Right cardiac atrium (tissue), 5 donors: ENCODE measurements at regions not wholly inside any gene's neighbourhood (a gene's known extent, or its start where the extent isn't known, plus 50 kb on each side); places are given as distances from the start of the nearest gene placed in this dataset.
"Not testable (repeated sequence)": the region's sequence is repeated elsewhere in the genome, so short reads cannot be mapped to it uniquely, and the experiment has no call there.

Source experiments
- ATAC-seq, 2 donors: fragments of 200-7000 bp; cut with Tn5 transposase; one replicate each; pipeline versions ENCODE4 v1.8.0 to v1.9.1; 2020; ENCODE audit warnings: moderate library complexity in 2 of 2, mild to moderate bottlenecking in 1 of 2
- DNase-seq, 3 donors: peaks; one replicate each; pipeline ENCODE4 v3.0.0-alpha.2; 2020
- H3K27ac ChIP-seq: one replicate; pipeline ENCODE4 v1.5.1; 2013; ENCODE audit warnings: mild to moderate bottlenecking, low read length, control low read depth, moderate library complexity
- H3K27me3 ChIP-seq: one replicate; pipeline ENCODE4 v1.6.1; 2013; ENCODE audit not compliant: control insufficient read depth, insufficient read depth
- H3K4me1 ChIP-seq: one replicate; pipeline ENCODE4 v1.6.1; 2013; ENCODE audit warnings: low read length; ENCODE audit not compliant: control insufficient read depth, insufficient read depth
- H3K4me3 ChIP-seq: one replicate; pipeline ENCODE4 v1.5.1; 2013; ENCODE audit warnings: low read length, control low read depth
- H3K9me3 ChIP-seq: one replicate; pipeline ENCODE4 v1.6.1; 2013; ENCODE audit warnings: low read length; ENCODE audit not compliant: control insufficient read depth
- WGBS: extraction: QIAGEN DNeasy Blood & Tissue Kit; methylation state at CpG from one replicate; pipeline ENCODE4 v1.1.7; 2013; 5-methylcytosine and 5-hydroxymethylcytosine counted together
- intact Hi-C, 4 donors: fragments of 100-400 bp; cut with DNase I; formaldehyde crosslinking; loops; one replicate each; pipeline versions ENCODE4 v1.11.0 to v1.14.0; 2022 to 2023
- donor health status: healthy with polysubstance abuse.
- donor health status: DM: no; HTN: yes; CAD: no.
- donor health status: DM: no; HTN: no; CAD: no.
- donor health status: DM: no; HTN: yes; CAD: no; lungs with severe emphysema.
- donor health status: DM: yes; HTN: yes; CAD: no.

DNA sequence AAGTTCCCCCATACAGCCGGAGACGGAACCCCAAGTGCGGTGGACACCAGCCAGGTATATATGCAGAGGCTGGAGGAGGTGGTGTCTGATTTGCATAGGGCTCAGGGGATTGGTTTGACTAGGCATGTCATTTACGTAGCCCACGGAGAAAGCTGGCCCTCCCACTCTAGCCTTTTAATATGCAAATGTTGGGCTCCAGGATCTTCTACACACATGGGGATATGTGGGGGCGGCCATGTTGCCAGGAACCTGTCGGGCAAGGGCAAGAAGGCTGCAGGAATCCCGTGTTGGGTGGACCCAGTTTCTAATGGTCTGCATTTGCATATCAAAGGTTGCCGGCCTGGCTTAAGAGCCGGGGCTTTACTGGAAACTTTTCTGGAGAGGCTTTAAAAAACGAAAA is 57.4 kb downstream of the FTHL17 start:
- ATAC-seq, H3K4me3 ChIP-seq, intact Hi-C loops, H3K27me3 ChIP-seq, H3K4me1 ChIP-seq, H3K27ac ChIP-seq, H3K9me3 ChIP-seq: not testable (repeated sequence)
- 93% methylated on average over 11 of the region's 11 CpGs for WGBS
- DNase-seq: peak in 1 of 3 donors; percentile 34

- Histone ChIP-seq H3K4me3 (no peak overlapping the region), H3K4me1 (no peaks in the 10 kb centered on the region), H3K9me3 (no peaks in the 10 kb centered on the region), H3K27ac (no peak overlapping the region), H3K27me3 (no peaks in the 10 kb centered on the region)
- WGBS: 72% methylated on average over 6 of the region's 6 CpGs
- DNase-seq (no peak), ATAC-seq (no peak)
- intact Hi-C loops: no loop called here
Observed at GRCh38 chrX:31012509-31013025, 59.3 kb downstream of the FTHL17 start.

DNA sequence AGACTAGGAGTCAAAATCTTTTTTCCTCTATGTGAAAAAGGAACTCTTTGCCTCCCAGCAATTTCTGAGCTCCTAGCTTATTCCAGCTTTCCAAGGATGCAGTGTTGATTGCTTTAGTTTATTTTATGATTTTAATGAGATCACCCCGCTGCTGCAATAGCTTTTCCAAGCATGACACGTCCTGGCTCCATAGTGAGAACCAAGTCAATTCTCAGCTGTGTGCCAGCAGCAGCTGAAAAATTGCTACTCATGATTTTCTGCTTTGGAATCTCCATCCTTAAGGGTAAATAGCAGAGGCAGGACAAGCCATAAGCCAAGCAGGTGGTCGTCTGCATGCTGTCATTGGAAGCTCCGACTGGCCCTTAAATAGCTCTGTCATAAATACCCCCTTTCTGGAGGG is 64.5 kb downstream of the FTHL17 start:
- ATAC-seq (no peak), DNase-seq (no peak)
- H3K27ac ChIP-seq: no peak overlapping the region
- WGBS: 52% methylated on average over 4 of the region's 4 CpGs
- H3K9me3 ChIP-seq: no peaks in the 10 kb centered on the region
- intact Hi-C loops: no loop called here
- no peak overlapping the region for H3K4me3 ChIP-seq
- H3K27me3 ChIP-seq: no peaks in the 10 kb centered on the region
- no peaks in the 10 kb centered on the region for H3K4me1 ChIP-seq

GRCh38 chrX:31006027-31006426 is 65.8 kb downstream of the FTHL17 start:
- Histone ChIP-seq H3K4me1 (no peaks in the 10 kb centered on the region), H3K27me3 (no peaks in the 10 kb centered on the region), H3K27ac (no peak overlapping the region), H3K9me3 (no peaks in the 10 kb centered on the region), H3K4me3 (no peak overlapping the region)
- DNase-seq (no peak), ATAC-seq (no peak)
- WGBS: 86% methylated on average over 2 of the region's 2 CpGs
- intact Hi-C loops: no loop called here

GRCh38 chrX:30997411-30997810 is 74.4 kb downstream of the FTHL17 start:
- no peak overlapping the region for H3K4me3 ChIP-seq
- intact Hi-C loops: no loop called here
- no peaks in the 10 kb centered on the region for H3K4me1 ChIP-seq
- no peaks in the 10 kb centered on the region for H3K27me3 ChIP-seq
- whole genome bisulfite sequencing: 40% methylated on average over 6 of the region's 6 CpGs
- DNase-seq (no peak), ATAC-seq (no peak)
- H3K9me3 ChIP-seq: no peaks in the 10 kb centered on the region
- H3K27ac ChIP-seq: no peak overlapping the region

- ATAC-seq (no peak), DNase-seq (no peak)
- H3K4me3 ChIP-seq: no peak overlapping the region
- no peaks in the 10 kb centered on the region for H3K9me3 ChIP-seq
- WGBS: 97% methylated on average over 3 of the region's 3 CpGs
- intact Hi-C loops: no loop called here
- H3K27me3 ChIP-seq: no peaks in the 10 kb centered on the region
- H3K27ac ChIP-seq: no peak overlapping the region
- H3K4me1 ChIP-seq: no peaks in the 10 kb centered on the region
Observed at GRCh38 chrX:30995705-30996104, 76.1 kb downstream of the FTHL17 start.

DNA sequence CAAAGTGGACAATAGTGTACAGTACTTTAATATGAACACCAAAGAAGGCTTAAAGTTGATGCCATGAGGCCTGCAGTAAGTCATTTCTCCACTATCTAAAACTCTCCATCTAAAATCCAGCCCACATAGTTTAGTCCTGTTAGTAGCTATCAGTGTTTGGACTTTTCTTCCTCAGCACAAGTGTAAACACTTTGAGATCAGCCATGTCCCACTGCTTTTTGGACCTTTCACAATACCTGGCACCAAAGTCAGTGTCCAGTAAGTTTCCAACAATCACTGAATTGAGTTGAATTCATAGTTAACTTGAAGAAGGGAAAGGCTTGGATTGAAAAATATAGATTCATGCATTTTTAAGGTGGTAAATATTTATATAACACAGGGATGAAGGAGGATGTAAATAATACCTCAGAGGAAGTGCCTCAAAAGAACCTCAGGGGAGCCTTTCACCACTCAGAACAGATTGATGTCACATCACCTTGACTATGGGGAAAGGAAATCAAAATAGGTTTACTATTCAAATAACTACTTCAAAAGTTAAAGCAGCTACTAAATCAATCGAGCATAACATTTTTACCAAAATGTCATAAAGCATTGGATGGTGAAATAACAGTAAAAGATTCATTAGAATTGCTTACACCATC is 76.7 kb downstream of the FTHL17 start:
- intact Hi-C loops: no loop called here
- Histone ChIP-seq H3K27me3 (no peaks in the 10 kb centered on the region), H3K9me3 (no peaks in the 10 kb centered on the region), H3K27ac (no peak overlapping the region), H3K4me1 (no peaks in the 10 kb centered on the region), H3K4me3 (no peak overlapping the region)
- ATAC-seq (no peak), DNase-seq (no peak)
- 77% methylated on average over 1 of the region's 1 CpG for WGBS

- H3K9me3 ChIP-seq, H3K27ac ChIP-seq, intact Hi-C loops, ATAC-seq, DNase-seq, H3K27me3 ChIP-seq, H3K4me1 ChIP-seq, H3K4me3 ChIP-seq: not testable (repeated sequence)
- WGBS: 97% methylated on average over 1 of the region's 1 CpG
Observed at GRCh38 chrX:30994018-30994417, 77.8 kb downstream of the FTHL17 start.

- H3K27ac ChIP-seq: no peak overlapping the region
- DNase-seq (no peak), ATAC-seq (no peak)
- no peak overlapping the region for H3K4me3 ChIP-seq
- no peaks in the 10 kb centered on the region for H3K4me1 ChIP-seq
- H3K9me3 ChIP-seq: no peaks in the 10 kb centered on the region
- H3K27me3 ChIP-seq: no peaks in the 10 kb centered on the region
- 11% methylated on average over 4 of the region's 4 CpGs for WGBS
- intact Hi-C loops: no loop called here
Observed at GRCh38 chrX:30992381-30992904, 79.4 kb downstream of the FTHL17 start.

GRCh38 chrX:30990361-30990760 is 81.5 kb downstream of the FTHL17 start:
- no peak overlapping the region for H3K27ac ChIP-seq
- ATAC-seq (no peak), DNase-seq (no peak)
- H3K27me3 ChIP-seq: no peaks in the 10 kb centered on the region
- H3K9me3 ChIP-seq: no peaks in the 10 kb centered on the region
- intact Hi-C loops: no loop called here
- WGBS: 78% methylated on average over 2 of the region's 2 CpGs
- no peaks in the 10 kb centered on the region for H3K4me1 ChIP-seq
- no peak overlapping the region for H3K4me3 ChIP-seq

GRCh38 chrX:30982467-30982866 is 89.4 kb downstream of the FTHL17 start:
- 92% methylated on average over 3 of the region's 3 CpGs for whole genome bisulfite sequencing
- no peak overlapping the region for H3K4me3 ChIP-seq
- no peaks in the 10 kb centered on the region for H3K9me3 ChIP-seq
- ATAC-seq (no peak), DNase-seq (no peak)
- H3K27ac ChIP-seq: no peak overlapping the region
- H3K4me1 ChIP-seq: no peaks in the 10 kb centered on the region
- H3K27me3 ChIP-seq: no peaks in the 10 kb centered on the region
- intact Hi-C loops: no loop called here

DNA sequence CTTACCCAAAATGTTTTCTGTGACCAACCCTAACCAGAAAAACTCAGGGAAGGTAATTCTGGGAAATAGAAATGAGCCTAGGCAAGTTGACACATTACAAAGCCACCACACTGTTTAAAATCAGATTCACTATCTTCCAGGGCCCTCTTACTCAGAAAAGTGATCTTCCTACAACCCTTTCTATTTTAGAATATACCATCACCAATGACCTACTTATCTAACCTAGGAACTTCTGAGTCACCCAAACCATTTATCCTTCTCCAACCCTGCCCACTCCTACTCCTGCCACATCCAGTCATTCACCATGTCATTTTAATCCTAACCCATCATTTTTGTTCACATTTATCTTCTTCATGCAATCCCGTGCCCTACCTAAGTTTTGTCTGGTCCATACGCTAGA is 89.9 kb downstream of the FTHL17 start:
- no peaks in the 10 kb centered on the region for H3K27me3 ChIP-seq
- no peak overlapping the region for H3K27ac ChIP-seq
- no peaks in the 10 kb centered on the region for H3K9me3 ChIP-seq
- intact Hi-C loops: no loop called here
- 94% methylated on average over 2 of the region's 2 CpGs for WGBS
- H3K4me3 ChIP-seq: no peak overlapping the region
- H3K4me1 ChIP-seq: no peaks in the 10 kb centered on the region
- DNase-seq (no peak), ATAC-seq (no peak)
